NCI-H345 (cell line): ENCODE measurements at regions not wholly inside any gene's neighbourhood (a gene's known extent, or its start where the extent isn't known, plus 50 kb on each side); places are given as distances from the start of the nearest gene placed in this dataset.

Experiments used
- DNase-seq: peaks from one replicate; lab custom pipeline; 2025; lab: John Stamatoyannopoulos, UW

- no peak for DNase-seq
These were observed 200.0 kb downstream of the HIBADH start for GRCh38 chr7:27462575-27463270.

- no peak for DNase-seq
These were observed 197.7 kb downstream of the HIBADH start for GRCh38 chr7:27464970-27465369.

- DNase-seq = no peak
These were observed 196.0 kb downstream of the HIBADH start for GRCh38 chr7:27466703-27467102.

GRCh38 chr7:27472043-27472442, 190.6 kb downstream of the HIBADH start:
- DNase-seq = no peak
